GM12872 (cell line): ENCODE measurements at regions not wholly inside any gene's neighbourhood (a gene's known extent, or its start where the extent isn't known, plus 50 kb on each side); places are given as distances from the start of the nearest gene placed in this dataset.

ENCODE experiments used
- TF ChIP-seq, protein P1 (sequence below): IDR thresholded peaks from 3 replicates; pipeline ENCODE4 v1.5.1; 2011; ENCODE audit warnings: low read depth, mild to moderate bottlenecking, low read length, moderate library complexity; ENCODE audit not compliant: insufficient read depth

DNA sequence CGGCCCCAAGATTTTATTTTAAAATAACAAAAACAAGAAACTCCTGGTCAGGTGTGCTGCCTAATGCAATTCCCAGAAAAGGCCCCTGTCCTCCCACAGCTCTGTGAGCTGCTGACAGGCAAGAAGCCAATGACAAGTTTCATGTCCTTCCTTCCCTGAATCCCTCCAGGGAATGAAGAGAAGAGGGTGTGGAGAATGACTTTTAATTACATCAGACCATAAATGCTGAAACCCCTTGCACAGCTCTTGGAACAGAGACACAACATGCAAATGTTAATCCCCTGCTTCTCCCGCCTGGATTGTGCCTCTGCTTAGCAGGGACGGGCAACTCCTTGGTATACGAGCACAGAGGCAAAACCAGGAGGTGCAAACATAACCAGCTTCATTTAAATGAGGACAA, 228.1 kb upstream of the CAMK1G start:
- TF ChIP-seq, protein P1, sequence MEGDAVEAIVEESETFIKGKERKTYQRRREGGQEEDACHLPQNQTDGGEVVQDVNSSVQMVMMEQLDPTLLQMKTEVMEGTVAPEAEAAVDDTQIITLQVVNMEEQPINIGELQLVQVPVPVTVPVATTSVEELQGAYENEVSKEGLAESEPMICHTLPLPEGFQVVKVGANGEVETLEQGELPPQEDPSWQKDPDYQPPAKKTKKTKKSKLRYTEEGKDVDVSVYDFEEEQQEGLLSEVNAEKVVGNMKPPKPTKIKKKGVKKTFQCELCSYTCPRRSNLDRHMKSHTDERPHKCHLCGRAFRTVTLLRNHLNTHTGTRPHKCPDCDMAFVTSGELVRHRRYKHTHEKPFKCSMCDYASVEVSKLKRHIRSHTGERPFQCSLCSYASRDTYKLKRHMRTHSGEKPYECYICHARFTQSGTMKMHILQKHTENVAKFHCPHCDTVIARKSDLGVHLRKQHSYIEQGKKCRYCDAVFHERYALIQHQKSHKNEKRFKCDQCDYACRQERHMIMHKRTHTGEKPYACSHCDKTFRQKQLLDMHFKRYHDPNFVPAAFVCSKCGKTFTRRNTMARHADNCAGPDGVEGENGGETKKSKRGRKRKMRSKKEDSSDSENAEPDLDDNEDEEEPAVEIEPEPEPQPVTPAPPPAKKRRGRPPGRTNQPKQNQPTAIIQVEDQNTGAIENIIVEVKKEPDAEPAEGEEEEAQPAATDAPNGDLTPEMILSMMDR, result no peak

DNA sequence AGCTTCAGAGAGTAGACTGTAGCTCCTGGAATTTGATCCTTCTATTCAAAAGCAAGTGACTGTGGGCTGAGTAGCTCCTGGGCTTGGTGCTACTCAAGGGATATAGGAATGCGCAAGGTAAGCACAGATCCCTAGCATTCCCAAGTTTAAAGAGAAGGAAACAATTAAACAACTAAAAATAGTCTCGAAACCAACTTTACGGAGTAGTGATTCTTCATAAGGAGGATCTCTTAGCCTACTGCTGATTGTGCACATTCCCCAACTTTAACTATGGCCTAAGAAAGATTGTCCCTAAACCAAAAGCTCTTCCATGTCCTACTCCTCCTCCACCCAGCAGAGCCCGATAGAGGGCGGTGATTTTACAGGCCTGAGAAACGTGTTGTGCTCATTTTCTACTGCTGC, 226.5 kb upstream of the CAMK1G start:
- TF ChIP-seq, protein P1, result no peak

DNA sequence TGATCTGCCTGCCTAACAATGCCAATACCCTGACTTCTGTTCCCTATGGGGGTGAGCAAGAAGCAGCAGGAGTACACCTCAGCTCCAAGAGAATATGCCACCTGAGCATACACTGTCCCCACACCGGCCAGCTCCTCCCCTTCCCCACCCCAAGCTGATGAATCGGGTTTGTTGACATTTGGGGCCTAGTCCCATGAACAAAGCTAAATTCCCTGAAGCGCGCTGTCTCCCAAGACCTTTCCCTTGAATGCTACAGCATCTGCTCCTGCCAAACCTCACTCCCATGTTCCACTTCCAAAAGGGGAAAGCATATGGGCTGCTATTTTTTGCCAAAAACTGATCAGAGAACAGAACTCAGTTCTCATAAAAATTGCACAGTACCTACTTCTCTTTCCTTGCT, 220.4 kb upstream of the CAMK1G start:
- TF ChIP-seq, protein P1, result no peak

DNA sequence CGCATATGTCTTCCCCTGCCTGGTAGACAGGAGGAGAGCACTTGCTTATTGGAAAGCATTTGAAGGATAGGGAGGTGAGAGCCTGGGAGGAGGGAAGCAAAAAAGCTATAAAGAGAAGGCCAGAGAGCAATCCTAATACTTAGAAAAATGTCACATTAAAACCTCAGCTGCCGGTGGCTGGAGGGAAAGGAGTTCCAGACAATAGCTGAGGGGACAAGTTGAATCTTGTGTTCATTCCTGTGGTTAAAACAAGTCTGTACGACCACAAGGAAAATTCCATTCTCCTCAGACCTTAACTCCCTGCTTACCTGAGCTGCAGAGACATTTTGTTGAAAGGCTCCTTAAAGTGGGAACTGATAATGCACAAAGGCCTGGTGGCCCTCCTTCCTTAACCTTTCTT, 218.8 kb upstream of the CAMK1G start:
- TF ChIP-seq, protein P1, result no peak

DNA sequence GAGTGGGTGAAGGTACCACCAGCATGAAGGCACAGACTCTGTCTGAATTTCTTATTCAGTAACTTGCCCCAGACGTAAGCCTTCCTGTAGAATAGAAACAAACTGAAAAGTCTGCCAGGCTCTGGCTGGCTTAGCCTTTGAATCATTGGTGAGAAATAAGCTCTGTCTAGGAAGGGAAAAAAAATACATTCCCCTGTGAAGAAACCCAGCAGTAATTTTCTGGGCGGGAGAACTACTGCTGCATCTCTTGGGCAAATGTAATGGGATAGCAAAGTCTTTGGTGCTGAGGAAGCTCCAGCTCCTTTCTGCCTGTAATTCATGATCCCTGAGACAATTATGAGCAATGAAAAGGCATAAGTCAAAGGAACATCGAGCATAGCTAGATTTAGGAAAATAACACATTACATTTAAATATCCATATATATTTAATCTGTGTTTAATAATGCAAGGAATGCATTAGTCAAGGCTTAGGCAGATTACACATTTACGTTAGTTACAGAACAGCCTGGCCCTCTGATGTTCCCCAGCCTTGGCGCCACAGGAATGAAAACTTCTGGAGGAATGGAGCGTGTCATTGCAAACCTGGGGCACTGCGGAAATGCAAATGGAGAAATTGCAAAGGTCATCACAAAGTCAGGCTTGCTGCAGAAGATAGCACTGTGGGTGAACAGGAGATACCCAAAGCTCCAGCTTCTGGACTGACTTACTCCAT, 216.3 kb upstream of the CAMK1G start:
- TF ChIP-seq, protein P1, result no peak

DNA sequence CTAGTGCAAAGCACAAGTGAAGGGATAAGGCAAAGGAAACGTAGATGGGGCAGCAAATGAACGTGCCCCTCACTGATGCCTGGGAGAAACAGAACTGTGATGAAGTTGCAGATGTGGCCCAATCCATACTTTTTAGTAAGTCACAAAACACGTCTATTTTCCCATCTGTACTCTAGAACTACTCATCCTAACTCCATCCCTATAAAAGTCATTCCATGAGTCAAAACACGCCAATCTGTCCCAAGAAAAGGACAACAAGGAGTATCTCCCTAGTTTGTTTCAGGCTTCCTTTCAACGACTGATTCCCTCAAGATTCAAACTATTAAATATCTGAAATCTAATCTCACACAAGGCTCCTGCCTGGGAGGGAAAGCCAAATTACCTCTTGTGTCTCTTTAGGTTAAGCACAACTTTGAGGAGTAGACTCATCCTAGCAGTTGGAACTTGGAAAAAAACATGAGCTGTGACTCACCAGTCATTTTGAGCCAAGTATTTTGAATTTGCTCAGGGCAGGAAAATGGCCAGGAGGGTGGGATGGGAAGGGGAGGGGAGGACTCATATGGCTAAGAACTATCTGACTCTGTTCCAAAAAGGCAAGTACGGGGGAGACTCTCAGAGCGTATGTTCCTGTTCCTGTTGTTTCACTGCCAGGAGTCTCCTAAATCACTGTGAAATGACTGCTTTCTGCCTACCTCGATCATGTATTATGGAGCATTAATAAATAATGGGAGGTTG, 214.5 kb upstream of the CAMK1G start:
- TF ChIP-seq, protein P1, result no peak

DNA sequence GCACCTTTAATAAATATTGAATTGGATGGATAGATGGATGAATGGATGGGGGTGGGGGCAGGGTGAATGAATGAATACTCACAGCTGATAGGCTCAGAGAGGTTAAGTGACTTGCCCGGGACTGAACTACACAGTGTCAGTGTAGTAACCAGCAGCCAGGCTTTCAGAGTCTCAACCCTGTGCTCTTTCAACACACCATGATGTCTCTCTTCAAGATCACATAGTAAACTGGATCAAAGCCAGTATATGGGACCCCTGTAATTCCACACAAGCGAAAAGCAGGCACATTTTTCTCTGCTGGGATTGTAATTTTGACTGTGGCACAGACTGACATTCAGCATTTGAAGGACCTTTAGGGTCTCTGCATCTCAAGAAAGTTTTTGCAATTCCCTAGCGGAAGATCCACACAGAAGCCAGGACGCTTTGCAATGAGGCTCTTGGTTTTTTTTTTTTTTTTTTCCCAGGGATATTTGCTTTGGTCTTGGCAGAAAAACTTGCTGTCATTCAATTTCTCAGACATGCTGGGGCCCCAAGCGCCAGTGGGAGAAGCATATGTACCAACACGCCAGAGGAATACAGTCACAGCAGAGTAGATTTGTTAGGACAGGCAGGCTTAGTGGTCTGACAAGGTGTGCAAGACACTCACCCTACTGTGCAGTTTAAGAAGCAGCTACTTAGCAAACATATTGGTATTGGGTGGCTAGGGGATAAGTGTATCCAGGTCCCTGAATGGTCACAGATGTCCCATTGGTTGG, 213.1 kb upstream of the CAMK1G start:
- TF ChIP-seq, protein P1, result no peak
